Caco-2 (cell line): ENCODE measurements at regions not wholly inside any gene's neighbourhood (a gene's known extent, or its start where the extent isn't known, plus 50 kb on each side); places are given as distances from the start of the nearest gene placed in this dataset.

ENCODE experiments used
- BruUV-seq: library from RNA; stranded (reverse); fragments of 400-500 nt; replicated peaks from 2 replicates; lab custom pipeline; 2021; lab: Mats Ljungman, UMichigan
- CTCF ChIA-PET: fragments of 300-600 bp; sonication (Branson Sonifier 250); formaldehyde crosslinking; loops from one replicate; lab custom pipeline; 2022; ENCODE audit warnings: antibody characterized with exemption; lab: Charles Lee
- POLR2A ChIA-PET: fragments of 300-600 bp; sonication (Branson Sonifier 250); formaldehyde crosslinking; loops from one replicate; lab custom pipeline; 2022; ENCODE audit warnings: antibody characterized with exemption; lab: Charles Lee
- DNase-seq, 2 experiments: peaks; one replicate each; pipeline versions ENCODE4 v3.0.0 to v3.0.0-alpha.2; 2020 to 2022
- H3K27me3 ChIP-seq: replicated peaks from 2 replicates; pipeline ENCODE4 v1.6.0; 2011; ENCODE audit warnings: low read length; ENCODE audit not compliant: control insufficient read depth, insufficient read depth
- H3K36me3 ChIP-seq: 2 replicates; pipeline ENCODE4 v1.5.1; 2011; ENCODE audit warnings: low read length; ENCODE audit not compliant: control insufficient read depth, insufficient read depth
- H3K4me1 ChIP-seq: fragments of 250-450 bp; sonication (Bioruptor Pico); 2 replicates; pipeline ENCODE4 v1.5.1; 2020; ENCODE audit warnings: mild to moderate bottlenecking
- H3K4me3 ChIP-seq: 2 replicates; pipeline ENCODE4 v1.5.1; 2011; ENCODE audit warnings: low read depth, mild to moderate bottlenecking, control low read depth, low read length
- H3K9me3 ChIP-seq: fragments of 250-450 bp; sonication (Bioruptor Pico); 2 replicates; pipeline ENCODE4 v1.5.1; 2020; ENCODE audit warnings: mild to moderate bottlenecking, moderate library complexity
- H3K27ac Mint-ChIP-seq: one replicate; pipeline ENCODE4 v1.8.0; 2022; ENCODE audit warnings: mixed read lengths; ENCODE audit not compliant: unreplicated experiment
- H3K27me3 Mint-ChIP-seq: one replicate; pipeline ENCODE4 v1.8.0; 2022; ENCODE audit warnings: mixed read lengths; ENCODE audit not compliant: insufficient read depth, unreplicated experiment
- H3K36me3 Mint-ChIP-seq: one replicate; pipeline ENCODE4 v1.8.0; 2022; ENCODE audit warnings: mild to moderate bottlenecking, mixed read lengths; ENCODE audit not compliant: insufficient read depth, unreplicated experiment
- H3K4me1 Mint-ChIP-seq: one replicate; pipeline ENCODE4 v1.8.0; 2022; ENCODE audit warnings: low read depth, mixed read lengths; ENCODE audit not compliant: unreplicated experiment
- H3K4me3 Mint-ChIP-seq: one replicate; pipeline ENCODE4 v1.8.0; 2022; ENCODE audit warnings: mild to moderate bottlenecking, moderate library complexity, mixed read lengths; ENCODE audit not compliant: unreplicated experiment
- H3K9me3 Mint-ChIP-seq: one replicate; pipeline ENCODE4 v1.8.0; 2022; ENCODE audit warnings: mixed read lengths; ENCODE audit not compliant: unreplicated experiment
- intact Hi-C: fragments of 100-400 bp; cut with micrococcal nuclease; formaldehyde crosslinking; loops from one replicate; pipeline ENCODE4 v1.10.0; 2022; ENCODE audit not compliant: unreplicated experiment
- TF ChIP-seq, protein P1 (sequence below), 2 experiments: fragments of 200-600 bp in 1 of 2; IDR thresholded peaks; 1 replicate in 1 of 2; 2 replicates in 1 of 2; pipeline versions ENCODE4 v1.5.1 to v1.8.0; 2011 to 2022; ENCODE audit warnings: antibody characterized with exemption in 1 of 2, control low read depth in 1 of 2, inconsistent platforms in 1 of 2, low read depth in 1 of 2, low read length in 1 of 2, mild to moderate bottlenecking in 1 of 2, moderate library complexity in 1 of 2; ENCODE audit not compliant: insufficient read depth in 1 of 2, severe bottlenecking in 1 of 2, unreplicated experiment in 1 of 2

DNA sequence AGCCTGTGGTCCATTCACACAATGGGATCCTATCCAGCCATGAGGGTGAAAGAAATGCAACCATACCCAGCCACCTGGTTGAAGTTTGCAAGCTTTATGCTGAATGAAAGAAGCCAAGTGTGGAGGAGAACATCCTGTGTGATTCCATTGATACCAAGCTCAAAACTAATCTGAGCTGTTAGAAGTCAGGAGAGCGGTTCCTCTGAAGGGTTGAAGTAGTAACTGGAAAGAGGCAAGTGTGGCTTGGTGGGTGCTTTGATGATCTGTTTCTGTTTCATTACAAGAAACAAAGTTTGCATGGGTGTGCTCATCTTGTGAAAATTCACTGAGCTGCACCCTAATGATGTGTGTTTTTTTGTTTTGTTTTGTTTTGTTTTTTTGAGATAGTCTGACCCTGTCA is 99.4 kb downstream of the SALL1 start:
- H3K36me3 Mint-ChIP-seq = no peaks in the 10 kb centered on the region
- DNase-seq = no peak
- no peaks in the 10 kb centered on the region for H3K9me3 ChIP-seq
- H3K9me3 Mint-ChIP-seq = peaks cover 6% of the 10 kb centered on the region
- no peak overlapping the region for H3K4me3 Mint-ChIP-seq
- no peak overlapping the region for H3K27ac Mint-ChIP-seq
- no peaks in the 10 kb centered on the region for H3K36me3 ChIP-seq
- H3K4me3 ChIP-seq = no peak overlapping the region
- ChIA-PET CTCF (no interaction called here), POLR2A (interaction anchor here (0.6 kb wide), 1 partner anchor 11 kb away, joined by 3 read pairs; no protein-coding TSS in a partner anchor)
- H3K4me1 Mint-ChIP-seq = no peaks in the 10 kb centered on the region
- no peaks in the 10 kb centered on the region for H3K4me1 ChIP-seq
- intact Hi-C loops = no loop called here
- H3K27me3 Mint-ChIP-seq = peaks cover 6% of the 10 kb centered on the region
- TF ChIP-seq, protein P1, sequence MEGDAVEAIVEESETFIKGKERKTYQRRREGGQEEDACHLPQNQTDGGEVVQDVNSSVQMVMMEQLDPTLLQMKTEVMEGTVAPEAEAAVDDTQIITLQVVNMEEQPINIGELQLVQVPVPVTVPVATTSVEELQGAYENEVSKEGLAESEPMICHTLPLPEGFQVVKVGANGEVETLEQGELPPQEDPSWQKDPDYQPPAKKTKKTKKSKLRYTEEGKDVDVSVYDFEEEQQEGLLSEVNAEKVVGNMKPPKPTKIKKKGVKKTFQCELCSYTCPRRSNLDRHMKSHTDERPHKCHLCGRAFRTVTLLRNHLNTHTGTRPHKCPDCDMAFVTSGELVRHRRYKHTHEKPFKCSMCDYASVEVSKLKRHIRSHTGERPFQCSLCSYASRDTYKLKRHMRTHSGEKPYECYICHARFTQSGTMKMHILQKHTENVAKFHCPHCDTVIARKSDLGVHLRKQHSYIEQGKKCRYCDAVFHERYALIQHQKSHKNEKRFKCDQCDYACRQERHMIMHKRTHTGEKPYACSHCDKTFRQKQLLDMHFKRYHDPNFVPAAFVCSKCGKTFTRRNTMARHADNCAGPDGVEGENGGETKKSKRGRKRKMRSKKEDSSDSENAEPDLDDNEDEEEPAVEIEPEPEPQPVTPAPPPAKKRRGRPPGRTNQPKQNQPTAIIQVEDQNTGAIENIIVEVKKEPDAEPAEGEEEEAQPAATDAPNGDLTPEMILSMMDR (IDR thresholded peaks at IDR 0.05; ENCODE audit: insufficient read depth in 1 of 2, low read depth in 1 of 2, low read length in 1 of 2, severe bottlenecking in 1 of 2, unreplicated experiment in 1 of 2) = no peak
- no TSS peak for BruUV-seq
- no peaks in the 10 kb centered on the region for H3K27me3 ChIP-seq

DNA sequence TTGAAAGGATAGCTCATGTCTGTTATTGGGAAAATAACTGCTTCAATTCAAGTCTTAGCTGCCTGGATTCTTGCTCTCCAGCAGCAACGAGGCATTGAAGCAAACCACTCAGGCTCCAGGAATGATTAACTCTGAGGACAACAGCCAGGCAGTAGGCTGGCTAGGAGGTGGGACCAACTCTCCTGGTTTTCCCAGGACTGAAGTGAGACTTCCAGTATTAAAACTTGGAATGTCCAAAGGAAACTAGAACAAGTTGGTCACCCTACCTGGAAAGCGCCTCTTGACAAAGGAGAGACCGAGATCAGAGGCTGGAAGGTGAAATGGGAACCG is 100.7 kb downstream of the SALL1 start:
- intact Hi-C loops = no loop called here
- H3K4me3 Mint-ChIP-seq = no peak overlapping the region
- ChIA-PET CTCF (no interaction called here), POLR2A (no interaction called here)
- peaks cover 5% of the 10 kb centered on the region for H3K27me3 Mint-ChIP-seq
- no peaks in the 10 kb centered on the region for H3K4me1 Mint-ChIP-seq
- no peaks in the 10 kb centered on the region for H3K27me3 ChIP-seq
- H3K36me3 ChIP-seq = no peaks in the 10 kb centered on the region
- H3K4me3 ChIP-seq = no peak overlapping the region
- TF ChIP-seq, protein P1 (IDR thresholded peaks at IDR 0.05; ENCODE audit: insufficient read depth in 1 of 2, low read depth in 1 of 2, low read length in 1 of 2, severe bottlenecking in 1 of 2, unreplicated experiment in 1 of 2) = no peak
- peaks cover 8% of the 10 kb centered on the region for H3K9me3 Mint-ChIP-seq
- BruUV-seq = no TSS peak
- no peaks in the 10 kb centered on the region for H3K36me3 Mint-ChIP-seq
- H3K27ac Mint-ChIP-seq = no peak overlapping the region
- no peak for DNase-seq
- no peaks in the 10 kb centered on the region for H3K4me1 ChIP-seq
- H3K9me3 ChIP-seq = no peaks in the 10 kb centered on the region

DNA sequence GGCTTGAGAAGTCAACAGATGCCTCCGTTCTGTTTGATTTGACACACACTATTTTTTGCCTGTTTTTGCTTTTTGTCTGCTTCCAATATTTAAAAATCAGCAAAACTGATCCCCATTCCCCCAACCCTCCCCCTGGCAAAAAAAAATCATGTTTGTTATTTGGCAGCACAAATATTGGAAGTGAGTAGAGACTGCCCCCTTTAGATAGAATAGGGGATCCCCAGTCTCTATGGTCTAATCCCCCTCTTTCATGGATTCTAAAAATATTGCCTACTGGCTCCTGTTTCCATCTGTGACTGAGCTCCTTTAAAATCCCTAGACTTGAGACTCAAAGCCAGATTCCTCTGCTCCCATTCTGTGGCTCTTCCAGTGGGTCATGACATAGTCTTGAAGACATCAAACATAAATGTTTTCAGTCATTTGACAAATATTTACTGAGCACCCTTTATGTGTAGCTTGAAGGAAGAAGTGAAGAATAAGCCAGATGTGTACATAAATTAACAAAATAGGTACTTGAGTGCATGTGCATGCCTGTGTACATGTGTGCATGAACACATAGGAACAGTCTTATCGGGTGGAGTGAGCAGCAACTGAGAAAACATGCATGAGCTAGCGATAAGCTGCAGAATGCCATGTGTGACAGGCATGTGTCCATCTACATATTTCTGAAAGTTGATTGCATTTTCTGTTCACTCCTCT is 101.2 kb downstream of the SALL1 start:
- Histone ChIP-seq H3K27me3 (no peaks in the 10 kb centered on the region), H3K4me3 (no peak overlapping the region), H3K4me1 (no peaks in the 10 kb centered on the region), H3K36me3 (no peaks in the 10 kb centered on the region), H3K9me3 (no peaks in the 10 kb centered on the region)
- TF ChIP-seq, protein P1 (IDR thresholded peaks at IDR 0.05; ENCODE audit: insufficient read depth in 1 of 2, low read depth in 1 of 2, low read length in 1 of 2, severe bottlenecking in 1 of 2, unreplicated experiment in 1 of 2) = peak in 1 of 2 experiments; percentile 10
- no peak overlapping the region for H3K4me3 Mint-ChIP-seq
- H3K27ac Mint-ChIP-seq = no peak overlapping the region
- peaks cover 8% of the 10 kb centered on the region for H3K9me3 Mint-ChIP-seq
- no peaks in the 10 kb centered on the region for H3K4me1 Mint-ChIP-seq
- no peak for DNase-seq
- no TSS peak for BruUV-seq
- no peaks in the 10 kb centered on the region for H3K27me3 Mint-ChIP-seq
- ChIA-PET CTCF (no interaction called here), POLR2A (no interaction called here)
- H3K36me3 Mint-ChIP-seq = no peaks in the 10 kb centered on the region
- intact Hi-C loops = no loop called here
